HPDE6-E6E7 (cell line): ENCODE measurements at regions not wholly inside any gene's neighbourhood (a gene's known extent, or its start where the extent isn't known, plus 50 kb on each side); places are given as distances from the start of the nearest gene placed in this dataset.

ENCODE experiments used
- DNase-seq: peaks from one replicate; pipeline ENCODE4 v3.0.0; 2011; ENCODE audit warnings: missing footprints; ENCODE audit errors: extremely low spot score

DNA sequence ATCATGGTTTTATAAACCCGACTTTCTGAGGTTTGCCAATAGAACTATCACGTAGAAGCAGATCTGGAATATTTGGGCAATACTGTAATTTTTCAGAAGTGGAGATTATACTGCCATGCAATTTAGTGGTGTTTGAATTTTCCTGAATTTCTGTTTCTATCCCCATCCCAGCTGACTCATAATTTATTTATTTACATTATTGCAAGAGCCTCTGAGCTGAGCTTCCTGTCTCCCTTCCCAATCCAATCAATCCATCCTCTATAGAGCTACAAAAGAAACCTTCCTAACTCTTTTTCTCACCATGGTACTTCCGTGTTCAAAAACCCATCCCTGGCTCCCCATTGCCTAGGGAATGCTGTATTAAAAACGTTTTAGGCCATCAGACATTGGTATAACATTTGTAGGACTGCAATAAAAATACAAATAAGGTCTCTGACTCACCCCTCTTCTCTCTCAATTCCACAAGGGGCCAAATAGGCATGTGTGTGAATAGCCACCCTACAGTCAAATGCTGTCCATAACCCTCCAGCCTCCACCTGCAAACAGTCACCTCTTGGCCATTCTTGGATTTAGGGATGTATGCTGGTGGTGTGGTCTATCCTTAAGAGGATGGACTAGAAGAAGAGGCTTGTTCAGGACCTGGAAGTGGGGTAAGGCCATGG lies 190.7 kb downstream of the CD47 start:
- DNase-seq = no peak

DNA sequence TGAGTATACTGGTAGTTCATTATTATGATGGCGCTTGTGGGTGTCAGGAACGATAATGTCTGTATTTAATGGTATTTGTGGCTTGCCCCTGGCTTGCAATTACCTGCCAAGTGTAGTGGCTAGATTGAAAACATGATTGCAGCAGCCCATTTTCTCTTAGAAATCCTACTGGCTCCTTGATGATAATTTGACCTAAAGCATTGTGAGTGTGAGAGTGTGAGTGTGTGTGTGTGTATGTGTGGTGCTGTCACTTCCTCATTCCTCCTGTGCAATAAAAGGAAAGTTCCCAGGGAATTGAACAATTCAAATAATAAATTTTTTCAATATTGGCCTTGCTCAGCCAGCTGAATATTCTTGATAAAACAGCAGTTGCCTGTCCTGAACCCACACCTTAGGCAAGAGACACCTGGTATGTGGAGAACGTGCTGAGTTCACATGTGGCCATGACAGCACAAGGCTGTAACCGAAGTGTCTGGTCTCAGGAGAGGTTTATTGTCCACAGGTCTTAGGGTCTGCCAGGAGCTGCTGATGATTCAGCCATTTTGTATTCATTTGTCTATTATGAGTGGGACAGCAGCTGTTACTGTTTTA lies 193.3 kb downstream of the CD47 start:
- no peak for DNase-seq

GRCh38 chr3:107894998-107895397 lies 195.8 kb downstream of the CD47 start:
- DNase-seq = no peak

DNA sequence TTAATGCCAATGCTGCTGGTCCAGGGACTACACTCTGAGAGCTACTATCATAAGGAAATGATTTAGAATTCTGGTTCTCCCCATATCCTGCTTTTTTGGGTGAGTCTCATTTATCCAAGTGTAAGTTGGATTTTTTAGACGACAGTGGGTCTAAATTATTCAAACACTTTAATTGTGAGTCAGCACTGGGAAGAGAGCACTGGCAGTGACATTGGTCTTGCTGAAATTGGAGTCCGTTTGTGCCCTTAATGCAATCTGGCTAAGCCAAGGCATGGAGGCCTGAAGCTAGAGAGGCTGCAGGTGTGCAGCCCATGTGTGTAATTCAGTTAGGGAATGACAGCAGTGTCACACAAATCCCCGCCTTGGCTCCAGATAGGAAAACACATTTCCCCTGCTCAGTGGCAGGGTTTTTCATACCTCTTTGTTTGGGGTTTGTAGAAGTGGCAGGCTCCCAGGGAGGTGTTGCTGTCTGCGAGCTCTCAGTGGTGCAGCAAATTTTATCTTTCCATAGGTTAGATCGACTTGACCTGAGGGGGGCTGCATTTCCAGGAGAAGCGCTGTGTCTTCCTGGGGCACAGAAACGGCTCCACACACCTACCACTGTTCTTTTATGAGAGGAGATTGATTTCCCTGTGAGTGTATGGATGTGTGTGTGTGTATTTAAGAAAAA lies 197.7 kb downstream of the CD47 start:
- no peak for DNase-seq

GRCh38 chr3:107884719-107885460 lies 205.9 kb downstream of the CD47 start:
- no peak for DNase-seq

DNA sequence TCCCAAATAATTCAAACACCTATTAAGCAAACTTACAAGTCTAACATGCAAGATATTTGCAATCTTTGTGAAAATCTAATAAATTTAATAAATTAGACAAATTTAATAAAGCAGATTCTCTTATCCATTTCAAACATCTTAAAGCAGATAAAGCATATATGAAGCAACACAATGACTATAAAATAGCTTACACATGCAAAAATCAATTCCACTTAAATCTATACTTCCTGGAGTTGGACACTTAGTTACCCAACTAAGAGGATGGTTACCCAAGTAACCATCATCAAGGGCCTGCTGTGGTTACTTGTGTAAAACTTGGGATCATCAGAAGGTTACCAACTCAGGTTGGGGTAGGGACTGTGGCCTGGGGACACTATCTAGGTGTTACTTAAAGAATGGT lies 206.8 kb downstream of the CD47 start:
- DNase-seq = no peak

- DNase-seq = no peak
Measured at GRCh38 chr3:107882881-107883280, 207.9 kb downstream of the CD47 start.

GRCh38 chr3:107882261-107882660 lies 208.6 kb downstream of the CD47 start:
- no peak for DNase-seq

GRCh38 chr3:107881509-107881908 lies 209.3 kb downstream of the CD47 start:
- no peak for DNase-seq

GRCh38 chr3:107880702-107881101 lies 210.1 kb downstream of the CD47 start:
- DNase-seq = no peak

- no peak for DNase-seq
Measured at GRCh38 chr3:107877936-107878335, 212.9 kb downstream of the CD47 start.

GRCh38 chr3:107870943-107871638 lies 219.7 kb downstream of the CD47 start:
- DNase-seq = peak; percentile 45

DNA sequence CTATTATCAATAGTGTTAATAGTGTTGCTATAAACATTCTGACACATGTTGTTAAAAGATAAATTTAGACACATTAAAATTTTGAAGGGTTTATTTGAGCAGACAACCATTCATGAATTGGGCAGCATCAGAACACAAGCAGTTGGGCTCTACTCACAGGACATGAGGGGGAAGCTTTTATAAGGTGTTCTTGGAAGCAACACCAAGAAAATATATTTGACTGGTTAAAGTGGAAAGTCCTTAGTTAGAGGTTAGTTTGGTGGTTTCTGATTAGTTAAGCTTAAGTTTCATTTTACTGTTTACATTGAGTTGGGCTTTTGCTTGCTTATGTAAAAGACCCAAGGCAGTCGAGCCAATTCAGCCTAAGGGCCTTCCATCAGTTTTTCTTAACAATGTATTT lies 220.7 kb downstream of the CD47 start:
- no peak for DNase-seq

GRCh38 chr3:107868449-107868848 lies 222.4 kb downstream of the CD47 start:
- DNase-seq = no peak

- DNase-seq = no peak
Measured at GRCh38 chr3:107861904-107862303, 228.9 kb downstream of the CD47 start.

DNA sequence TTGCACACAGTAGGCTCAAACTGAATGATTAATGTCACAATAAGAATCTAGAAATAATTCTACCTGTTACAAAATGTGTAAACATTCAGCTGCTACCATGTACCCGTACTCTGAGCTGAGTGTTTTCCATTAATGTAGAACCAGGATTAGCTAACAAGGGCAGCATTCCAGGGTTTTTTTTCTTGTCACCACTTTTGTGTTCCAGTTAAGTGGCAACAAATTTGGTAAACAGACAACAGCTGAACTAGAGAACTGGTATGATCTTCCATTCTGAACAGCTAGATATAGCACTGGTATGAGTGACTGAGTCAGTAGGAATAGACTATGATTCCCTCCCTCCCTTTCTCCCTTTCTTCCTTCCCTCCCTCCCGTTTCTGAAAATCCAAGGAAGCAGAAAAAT lies 229.4 kb downstream of the CD47 start:
- no peak for DNase-seq
